Gastrocnemius medialis (tissue), 4 donors: ENCODE measurements at regions not wholly inside any gene's neighbourhood (a gene's known extent, or its start where the extent isn't known, plus 50 kb on each side); places are given as distances from the start of the nearest gene placed in this dataset.

Experiments used
- ATAC-seq, 2 donors: fragments of 150-250 bp; one replicate each; pipeline ENCODE4 v1.9.1; 2016
- DNase-seq, 2 donors: peaks; one replicate each; pipeline ENCODE4 v3.0.0-alpha.2; 2019
- H3K27ac ChIP-seq, 4 donors: fragments of 200-600 bp; sonication (generic); 1 replicate in 1 of 4; 2 replicates in 3 of 4; pipeline ENCODE4 v1.5.1; 2016 to 2018; ENCODE audit warnings: mild to moderate bottlenecking in 2 of 4, moderate library complexity in 1 of 4
- H3K27me3 ChIP-seq, 3 donors: fragments of 200-600 bp; sonication (generic) in 2 of 3; 1 replicate in 1 of 3; 2 replicates in 2 of 3; pipeline versions ENCODE4 v1.5.1 to v1.6.0; 2016 to 2019; ENCODE audit warnings: mild to moderate bottlenecking in 1 of 3, moderate library complexity in 1 of 3
- H3K36me3 ChIP-seq, 2 donors: fragments of 200-600 bp; sonication (generic) in 1 of 2; one replicate each; pipeline ENCODE4 v1.5.1; 2017 to 2018
- H3K4me1 ChIP-seq, 2 donors: fragments of 200-600 bp; sonication (generic) in 1 of 2; one replicate each; pipeline ENCODE4 v1.5.1; 2016 to 2017; ENCODE audit warnings: mild to moderate bottlenecking in 2 of 2
- H3K4me3 ChIP-seq, 4 donors: fragments of 200-600 bp; sonication (generic) in 3 of 4; 1 replicate in 1 of 4; 2 replicates in 3 of 4; pipeline ENCODE4 v1.5.1; 2016 to 2019; ENCODE audit warnings: mild to moderate bottlenecking in 2 of 4
- H3K9me3 ChIP-seq, 3 donors: fragments of 200-600 bp; sonication (generic) in 2 of 3; 1 replicate in 1 of 3; 2 replicates in 2 of 3; pipeline ENCODE4 v1.5.1; 2016 to 2019
- CTCF ChIP-seq, 5 experiments: fragments of 450-650 bp in 3 of 5; fragments of 200-600 bp in 2 of 5; sonication (generic) in 2 of 5; IDR thresholded peaks in 4 of 5; conservative IDR thresholded peaks in 1 of 5; 1 replicate in 4 of 5; 2 replicates in 1 of 5; pipeline ENCODE4 v1.5.1; 2016 to 2019; ENCODE audit warnings: antibody characterized with exemption in 5 of 5, mild to moderate bottlenecking in 3 of 5, moderate library complexity in 3 of 5
- POLR2A ChIP-seq, 2 donors: fragments of 450-650 bp; IDR thresholded peaks; one replicate each; pipeline ENCODE4 v1.6.1; 2017; ENCODE audit warnings: antibody characterized with exemption in 2 of 2, mild to moderate bottlenecking in 2 of 2, moderate library complexity in 2 of 2
- in situ Hi-C, 4 donors: fragments of 200-750 bp; cut with MboI; loops; one replicate each; pipeline versions ENCODE4 v1.15.0 to v1.8.0; 2017; ENCODE audit warnings: low sequenced_read_pairs in 4 of 4
- intact Hi-C: fragments of 100-400 bp; cut with DNase I; formaldehyde crosslinking; loops from one replicate; pipeline ENCODE4 v1.15.1; 2023; ENCODE audit warnings: low total_unique reads

GRCh38 chr9:81833563-81834345 lies 94.5 kb upstream of the SPATA31D4 start:
- H3K36me3 ChIP-seq = no peaks in the 10 kb centered on the region
- no peak for ATAC-seq
- no peaks in the 10 kb centered on the region for H3K9me3 ChIP-seq
- no peaks in the 10 kb centered on the region for H3K27me3 ChIP-seq
- H3K4me3 ChIP-seq = no peak overlapping the region
- intact Hi-C loops (no loop called here), in situ Hi-C loops (loop anchor here in 2 of 4 donors (25.0 kb wide), 1 partner anchor 321 kb away; no protein-coding TSS in a partner anchor)
- DNase-seq = no peak
- TF ChIP-seq CTCF (IDR thresholded peaks at IDR 0.05 in 4 of 5, conservative IDR thresholded peaks at IDR 0.05 in 1 of 5) (no peak), POLR2A (IDR thresholded peaks at IDR 0.05) (no peak)
- H3K4me1 ChIP-seq = no peaks in the 10 kb centered on the region
- H3K27ac ChIP-seq = no peak overlapping the region

GRCh38 chr9:81841333-81841732 lies 86.9 kb upstream of the SPATA31D4 start:
- no peaks in the 10 kb centered on the region for H3K4me1 ChIP-seq
- H3K36me3 ChIP-seq = no peaks in the 10 kb centered on the region
- H3K4me3 ChIP-seq = no peak overlapping the region
- H3K9me3 ChIP-seq = no peaks in the 10 kb centered on the region
- TF ChIP-seq POLR2A (IDR thresholded peaks at IDR 0.05) (no peak), CTCF (IDR thresholded peaks at IDR 0.05 in 4 of 5, conservative IDR thresholded peaks at IDR 0.05 in 1 of 5) (no peak)
- no peak overlapping the region for H3K27ac ChIP-seq
- DNase-seq (no peak), ATAC-seq (no peak)
- H3K27me3 ChIP-seq = no peaks in the 10 kb centered on the region
- in situ Hi-C loops (loop anchor here in 2 of 4 donors (25.0 kb wide), 1 partner anchor 329 kb away; no protein-coding TSS in a partner anchor), intact Hi-C loops (no loop called here)

- ATAC-seq = no peak
- Histone ChIP-seq H3K36me3 (no peaks in the 10 kb centered on the region), H3K9me3 (no peaks in the 10 kb centered on the region), H3K4me3 (no peak overlapping the region), H3K4me1 (peaks cover 0 to 5% of the 10 kb centered on the region in 2 donors), H3K27ac (no peak overlapping the region), H3K27me3 (no peaks in the 10 kb centered on the region)
- intact Hi-C loops = no loop called here
- in situ Hi-C loops = loop anchor here in 2 of 4 donors (25.0 kb wide), 1 partner anchor 332 kb away; no protein-coding TSS in a partner anchor
- no peak for DNase-seq
- TF ChIP-seq POLR2A (IDR thresholded peaks at IDR 0.05) (no peak), CTCF (IDR thresholded peaks at IDR 0.05 in 4 of 5, conservative IDR thresholded peaks at IDR 0.05 in 1 of 5) (no peak)
Observed at GRCh38 chr9:81844131-81844567, 84.1 kb upstream of the SPATA31D4 start.

- Histone ChIP-seq H3K27ac (no peak overlapping the region), H3K36me3 (no peaks in the 10 kb centered on the region), H3K4me3 (no peak overlapping the region), H3K9me3 (no peaks in the 10 kb centered on the region), H3K4me1 (peaks cover 12 to 22% of the 10 kb centered on the region in 2 donors), H3K27me3 (no peaks in the 10 kb centered on the region)
- in situ Hi-C loops = loop anchor here in 2 of 4 donors (25.0 kb wide), 1 partner anchor 335 kb away; no protein-coding TSS in a partner anchor
- ATAC-seq (no peak), DNase-seq (no peak)
- TF ChIP-seq POLR2A (IDR thresholded peaks at IDR 0.05) = no peak
- no peak for TF ChIP-seq CTCF (IDR thresholded peaks at IDR 0.05 in 4 of 5, conservative IDR thresholded peaks at IDR 0.05 in 1 of 5)
- intact Hi-C loops = loop anchor here (5.0 kb wide), 2 partner anchors 160 to 325 kb away; partner anchors contain the start of gene TLE1
Observed at GRCh38 chr9:81847181-81847915, 80.9 kb upstream of the SPATA31D4 start.
